ENCODE measurements at regions not wholly inside any gene's neighbourhood (a gene's known extent, or its start where the extent isn't known, plus 50 kb on each side); places are given as distances from the start of the nearest gene placed in this dataset.
"Not testable (repeated sequence)": the region's sequence is repeated elsewhere in the genome, so short reads cannot be mapped to it uniquely, and the experiment has no call there.

DNA sequence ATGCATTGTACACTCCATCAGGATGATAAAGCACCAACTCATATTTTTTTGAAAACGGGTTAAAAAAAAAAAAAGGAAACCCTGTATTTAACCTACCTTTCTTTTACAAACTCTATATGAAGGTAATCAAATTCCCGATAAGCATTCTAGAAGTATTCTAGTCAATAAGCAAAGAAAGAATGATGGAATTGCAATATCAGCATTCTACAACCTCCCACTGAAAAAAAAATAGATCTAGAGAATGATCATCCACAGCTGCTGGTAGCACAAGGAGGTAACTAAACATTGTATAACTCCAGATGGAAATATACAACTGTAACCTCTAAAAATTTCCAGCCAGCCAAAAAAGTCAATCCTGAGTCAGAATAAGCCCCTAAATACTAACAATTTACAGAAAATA lies 95.3 kb upstream of the DCC start:
- DNase-seq (ENCODE audit: extremely low spot score) = no peak
- ChIA-PET POLR2A (no interaction called here), CTCF (no interaction called here)
- TF ChIP-seq ARNT (IDR thresholded peaks at IDR 0.05) = no peak
- TF ChIP-seq LEF1 (IDR thresholded peaks at IDR 0.05; ENCODE audit: borderline replicate concordance) = no peak
- no peak for TF ChIP-seq ZNF384 (IDR thresholded peaks at IDR 0.05)
- TF ChIP-seq FOXM1 (IDR thresholded peaks at IDR 0.05; ENCODE audit: borderline replicate concordance) = no peak
- TF ChIP-seq HDGF (IDR thresholded peaks at IDR 0.05; ENCODE audit: borderline replicate concordance) = no peak
- TF ChIP-seq L3MBTL2 (conservative IDR thresholded peaks at IDR 0.05) = no peak
- TF ChIP-seq SP1 (IDR thresholded peaks at IDR 0.05) = no peak
- TF ChIP-seq FOXK2 (IDR thresholded peaks at IDR 0.05) = no peak

- no peak for DNase-seq (ENCODE audit: extremely low spot score)
- ChIA-PET CTCF (no interaction called here), POLR2A (no interaction called here)
- TF ChIP-seq ELF4 (IDR thresholded peaks at IDR 0.05) = no peak
- no peak for TF ChIP-seq ARNT (IDR thresholded peaks at IDR 0.05)
- no peak for TF ChIP-seq TARDBP (IDR thresholded peaks at IDR 0.05)
- no peak for TF ChIP-seq NFRKB (IDR thresholded peaks at IDR 0.05)
- no peak for TF ChIP-seq HDGF (IDR thresholded peaks at IDR 0.05; ENCODE audit: borderline replicate concordance)
- TF ChIP-seq CTBP1 (IDR thresholded peaks at IDR 0.05; ENCODE audit: borderline replicate concordance) = no peak
- TF ChIP-seq LEF1 (IDR thresholded peaks at IDR 0.05; ENCODE audit: borderline replicate concordance) = no peak
- no peak for TF ChIP-seq SUZ12 (IDR thresholded peaks at IDR 0.05)
- no peak for TF ChIP-seq FOXK2 (IDR thresholded peaks at IDR 0.05)
- no peak for TF ChIP-seq L3MBTL2 (conservative IDR thresholded peaks at IDR 0.05)
- TF ChIP-seq PKNOX1 (IDR thresholded peaks at IDR 0.05) = no peak
- no peak for TF ChIP-seq ZNF384 (IDR thresholded peaks at IDR 0.05)
- TF ChIP-seq SP1 (IDR thresholded peaks at IDR 0.05) = no peak
- TF ChIP-seq BHLHE40 (IDR thresholded peaks at IDR 0.05; ENCODE audit: borderline replicate concordance) = no peak
- no peak for TF ChIP-seq FOXA1 (IDR thresholded peaks at IDR 0.05)
- no peak for TF ChIP-seq FOXM1 (IDR thresholded peaks at IDR 0.05; ENCODE audit: borderline replicate concordance)
Observed at GRCh38 chr18:52254367-52254766, 85.6 kb upstream of the DCC start.

DNA sequence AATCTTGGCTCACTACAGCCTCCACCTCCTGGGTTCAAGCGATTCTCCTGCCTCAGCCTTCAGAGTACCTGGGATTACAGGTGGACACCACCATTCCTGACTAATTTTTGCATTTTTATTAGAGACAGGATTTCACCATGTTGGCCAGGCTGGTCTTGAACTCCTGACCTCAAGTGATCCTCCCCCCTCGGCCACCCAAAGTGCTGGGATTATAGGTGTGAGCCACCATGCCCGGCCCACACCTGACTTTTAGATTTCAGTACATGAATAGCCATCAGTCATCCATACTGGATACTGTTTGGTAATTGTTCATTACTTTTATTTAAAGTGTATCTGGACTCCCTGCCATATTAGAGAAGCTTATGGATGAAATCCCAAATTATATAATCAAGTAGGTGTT lies 82.6 kb upstream of the DCC start:
- CTCF ChIA-PET; DNase-seq (ENCODE audit: extremely low spot score); POLR2A ChIA-PET: not testable (repeated sequence)

DNA sequence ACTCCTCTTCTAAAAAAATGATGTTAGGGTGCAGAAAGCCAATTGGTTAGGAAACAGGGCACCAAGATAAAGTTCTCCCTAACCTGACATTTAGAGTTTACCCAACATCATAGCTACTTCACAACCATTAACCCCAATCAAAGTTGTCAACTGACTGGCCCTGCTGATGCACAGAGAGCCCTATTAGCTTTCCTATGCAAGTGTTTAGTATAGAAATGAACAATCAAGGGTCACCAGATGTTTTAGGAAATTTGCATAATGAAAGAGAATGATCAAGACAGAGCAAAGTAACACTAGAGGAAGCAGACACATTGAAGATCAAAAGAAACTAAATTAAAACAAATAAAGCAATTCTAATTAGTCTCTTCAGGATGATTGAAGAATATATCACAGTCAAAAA lies 64.2 kb upstream of the DCC start:
- no peak for DNase-seq (ENCODE audit: extremely low spot score)
- POLR2A ChIA-PET = no interaction called here
- TF ChIP-seq ZNF384 (IDR thresholded peaks at IDR 0.05) (no peak), SUZ12 (IDR thresholded peaks at IDR 0.05) (no peak), L3MBTL2 (conservative IDR thresholded peaks at IDR 0.05) (no peak), SP1 (IDR thresholded peaks at IDR 0.05) (no peak), FOXA1 (IDR thresholded peaks at IDR 0.05) (no peak), PKNOX1 (IDR thresholded peaks at IDR 0.05) (no peak), CTBP1 (IDR thresholded peaks at IDR 0.05; ENCODE audit: borderline replicate concordance) (no peak), NFRKB (IDR thresholded peaks at IDR 0.05) (no peak), ELF4 (IDR thresholded peaks at IDR 0.05) (no peak), LEF1 (IDR thresholded peaks at IDR 0.05; ENCODE audit: borderline replicate concordance) (no peak)
- CTCF ChIA-PET = no interaction called here

GRCh38 chr18:52277785-52278184 lies 62.2 kb upstream of the DCC start:
- no peak for TF ChIP-seq PKNOX1 (IDR thresholded peaks at IDR 0.05)
- TF ChIP-seq NFRKB (IDR thresholded peaks at IDR 0.05) = no peak
- no peak for TF ChIP-seq TARDBP (IDR thresholded peaks at IDR 0.05)
- ChIA-PET CTCF (no interaction called here), POLR2A (no interaction called here)
- no peak for DNase-seq (ENCODE audit: extremely low spot score)

- ChIA-PET POLR2A (no interaction called here), CTCF (no interaction called here)
- no peak for TF ChIP-seq FOXK2 (IDR thresholded peaks at IDR 0.05)
- TF ChIP-seq SP1 (IDR thresholded peaks at IDR 0.05) = no peak
- no peak for TF ChIP-seq TARDBP (IDR thresholded peaks at IDR 0.05)
- no peak for TF ChIP-seq HDGF (IDR thresholded peaks at IDR 0.05; ENCODE audit: borderline replicate concordance)
- no peak for TF ChIP-seq ELF4 (IDR thresholded peaks at IDR 0.05)
- no peak for TF ChIP-seq SUZ12 (IDR thresholded peaks at IDR 0.05)
- no peak for TF ChIP-seq BHLHE40 (IDR thresholded peaks at IDR 0.05; ENCODE audit: borderline replicate concordance)
- no peak for TF ChIP-seq CTBP1 (IDR thresholded peaks at IDR 0.05; ENCODE audit: borderline replicate concordance)
- TF ChIP-seq ZNF384 (IDR thresholded peaks at IDR 0.05) = no peak
- no peak for TF ChIP-seq NFRKB (IDR thresholded peaks at IDR 0.05)
- TF ChIP-seq FOXM1 (IDR thresholded peaks at IDR 0.05; ENCODE audit: borderline replicate concordance) = no peak
- no peak for DNase-seq (ENCODE audit: extremely low spot score)
Observed at GRCh38 chr18:52278191-52278590, 61.8 kb upstream of the DCC start.

GRCh38 chr18:52280702-52281101 lies 59.3 kb upstream of the DCC start:
- TF ChIP-seq ARNT (IDR thresholded peaks at IDR 0.05) (no peak), FOXK2 (IDR thresholded peaks at IDR 0.05) (no peak), SP1 (IDR thresholded peaks at IDR 0.05) (no peak), LEF1 (IDR thresholded peaks at IDR 0.05; ENCODE audit: borderline replicate concordance) (no peak), PKNOX1 (IDR thresholded peaks at IDR 0.05) (no peak), HDGF (IDR thresholded peaks at IDR 0.05; ENCODE audit: borderline replicate concordance) (no peak), BHLHE40 (IDR thresholded peaks at IDR 0.05; ENCODE audit: borderline replicate concordance) (no peak), ZNF384 (IDR thresholded peaks at IDR 0.05) (no peak), FOXM1 (IDR thresholded peaks at IDR 0.05; ENCODE audit: borderline replicate concordance) (no peak), NFRKB (IDR thresholded peaks at IDR 0.05) (no peak), FOXA1 (IDR thresholded peaks at IDR 0.05) (no peak), L3MBTL2 (conservative IDR thresholded peaks at IDR 0.05) (no peak), CTBP1 (IDR thresholded peaks at IDR 0.05; ENCODE audit: borderline replicate concordance) (no peak), SUZ12 (IDR thresholded peaks at IDR 0.05) (no peak)
- CTCF ChIA-PET = no interaction called here
- DNase-seq (ENCODE audit: extremely low spot score) = no peak
- POLR2A ChIA-PET = no interaction called here
